ENCODE measurements at regions not wholly inside any gene's neighbourhood (a gene's known extent, or its start where the extent isn't known, plus 50 kb on each side); places are given as distances from the start of the nearest gene placed in this dataset.

DNA sequence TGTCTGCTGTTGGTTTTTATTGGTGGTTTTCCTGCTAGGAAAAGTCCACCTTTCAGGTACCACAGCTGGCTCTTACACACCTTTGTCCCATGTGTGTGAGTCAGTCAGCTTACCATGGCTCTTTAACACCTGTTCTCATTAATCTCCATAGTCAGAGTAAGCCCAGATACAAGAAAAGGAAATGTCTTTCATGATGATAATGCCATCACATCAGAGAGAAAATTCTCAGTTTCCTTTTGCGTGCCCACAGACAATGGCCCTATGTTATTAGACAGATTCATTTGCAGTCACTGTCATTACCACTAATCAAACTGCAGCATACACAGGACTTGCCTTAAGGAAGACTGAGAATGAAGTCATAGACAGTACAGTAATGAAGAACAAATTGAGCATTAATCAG, 1583.6 kb upstream of the LRRTM3 start:
- TF ChIP-seq, protein P1, sequence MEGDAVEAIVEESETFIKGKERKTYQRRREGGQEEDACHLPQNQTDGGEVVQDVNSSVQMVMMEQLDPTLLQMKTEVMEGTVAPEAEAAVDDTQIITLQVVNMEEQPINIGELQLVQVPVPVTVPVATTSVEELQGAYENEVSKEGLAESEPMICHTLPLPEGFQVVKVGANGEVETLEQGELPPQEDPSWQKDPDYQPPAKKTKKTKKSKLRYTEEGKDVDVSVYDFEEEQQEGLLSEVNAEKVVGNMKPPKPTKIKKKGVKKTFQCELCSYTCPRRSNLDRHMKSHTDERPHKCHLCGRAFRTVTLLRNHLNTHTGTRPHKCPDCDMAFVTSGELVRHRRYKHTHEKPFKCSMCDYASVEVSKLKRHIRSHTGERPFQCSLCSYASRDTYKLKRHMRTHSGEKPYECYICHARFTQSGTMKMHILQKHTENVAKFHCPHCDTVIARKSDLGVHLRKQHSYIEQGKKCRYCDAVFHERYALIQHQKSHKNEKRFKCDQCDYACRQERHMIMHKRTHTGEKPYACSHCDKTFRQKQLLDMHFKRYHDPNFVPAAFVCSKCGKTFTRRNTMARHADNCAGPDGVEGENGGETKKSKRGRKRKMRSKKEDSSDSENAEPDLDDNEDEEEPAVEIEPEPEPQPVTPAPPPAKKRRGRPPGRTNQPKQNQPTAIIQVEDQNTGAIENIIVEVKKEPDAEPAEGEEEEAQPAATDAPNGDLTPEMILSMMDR (IDR thresholded peaks at IDR 0.05) = no peak
- no peak for TF ChIP-seq POLR2AphosphoS5 (IDR thresholded peaks at IDR 0.05)
